HEK293 (cell line): ENCODE measurements at regions not wholly inside any gene's neighbourhood (a gene's known extent, or its start where the extent isn't known, plus 50 kb on each side); places are given as distances from the start of the nearest gene placed in this dataset.

ENCODE experiments used
- CTCF ChIA-PET: fragments of 350-600 bp; formaldehyde crosslinking; extraction: SDS; loops from one replicate; lab custom pipeline; 2021; ENCODE audit warnings: antibody characterized with exemption; lab: Yijun Ruan, JAX
- POLR2A ChIA-PET: fragments of 300-600 bp; formaldehyde crosslinking; extraction: SDS; loops from one replicate; lab custom pipeline; 2020; ENCODE audit warnings: antibody characterized with exemption, inconsistent platforms; lab: Yijun Ruan, JAX
- H3K27ac ChIP-seq: fragments of 200-500 bp; sonication (Bioruptor generic); 2 replicates; pipeline ENCODE4 v1.5.1; 2014; ENCODE audit warnings: low read depth, low read length, control low read depth, inconsistent platforms; ENCODE audit errors: extremely low read depth
- H3K36me3 ChIP-seq, 2 experiments: fragments of 200-500 bp in 1 of 2; sonication (Bioruptor generic) in 1 of 2; 1 replicate in 1 of 2; 2 replicates in 1 of 2; pipeline ENCODE4 v1.5.1; 2014 to 2017; ENCODE audit warnings: inconsistent platforms in 2 of 2, low read length in 2 of 2; ENCODE audit not compliant: control insufficient read depth in 2 of 2, insufficient read depth in 1 of 2
- H3K4me1 ChIP-seq: fragments of 200-500 bp; sonication (Bioruptor generic); 2 replicates; pipeline ENCODE4 v1.5.1; 2014; ENCODE audit warnings: mild to moderate bottlenecking, low read length, inconsistent platforms; ENCODE audit not compliant: control insufficient read depth, insufficient read depth
- H3K4me3 ChIP-seq: 2 replicates; pipeline ENCODE4 v1.5.1; 2011; ENCODE audit warnings: low read depth, mild to moderate bottlenecking, control low read depth, low read length, moderate library complexity
- H3K9me3 ChIP-seq: fragments of 200-500 bp; sonication (Bioruptor generic); 2 replicates; pipeline ENCODE4 v1.5.1; 2014; ENCODE audit warnings: low read depth, low read length, inconsistent platforms; ENCODE audit not compliant: control insufficient read depth, insufficient read depth
- FEZF1 ChIP-seq: fragments of 450-650 bp; formaldehyde crosslinking; IDR thresholded peaks from 2 replicates; pipeline ENCODE4 v1.5.1; 2016; ENCODE audit warnings: missing biosample characterization, missing genetic modification characterization
- GFI1B ChIP-seq: fragments of 450-650 bp; formaldehyde crosslinking; IDR thresholded peaks from 2 replicates; pipeline ENCODE4 v1.5.1; 2016; ENCODE audit warnings: missing biosample characterization, missing genetic modification characterization
- KLF7 ChIP-seq: fragments of 450-650 bp; formaldehyde crosslinking; IDR thresholded peaks from 2 replicates; pipeline ENCODE4 v1.5.1; 2016; ENCODE audit warnings: missing biosample characterization, missing genetic modification characterization, borderline replicate concordance
- PRDM2 ChIP-seq: fragments of 450-650 bp; formaldehyde crosslinking; IDR thresholded peaks from 2 replicates; pipeline ENCODE4 v1.5.1; 2016; ENCODE audit warnings: missing biosample characterization, missing genetic modification characterization, borderline replicate concordance
- TCF7L2 ChIP-seq: IDR thresholded peaks from 2 replicates; pipeline ENCODE4 v1.6.1; 2011; ENCODE audit warnings: low read depth, mild to moderate bottlenecking, inconsistent platforms, low read length, moderate library complexity, borderline replicate concordance
- ZFHX2 ChIP-seq: fragments of 450-650 bp; formaldehyde crosslinking; conservative IDR thresholded peaks from 2 replicates; pipeline ENCODE4 v1.5.1; 2016; ENCODE audit warnings: missing biosample characterization, missing genetic modification characterization
- ZNF140 ChIP-seq: fragments of 450-650 bp; formaldehyde crosslinking; IDR thresholded peaks from 2 replicates; pipeline ENCODE4 v1.5.1; 2016; ENCODE audit warnings: missing biosample characterization, missing genetic modification characterization
- ZNF292 ChIP-seq: fragments of 450-650 bp; formaldehyde crosslinking; IDR thresholded peaks from 2 replicates; pipeline ENCODE4 v1.5.1; 2016; ENCODE audit warnings: low read depth, missing biosample characterization, missing genetic modification characterization, borderline replicate concordance
- ZNF362 ChIP-seq: fragments of 450-650 bp; formaldehyde crosslinking; IDR thresholded peaks from 2 replicates; pipeline ENCODE4 v1.5.1; 2016; ENCODE audit warnings: missing biosample characterization, missing genetic modification characterization
- ZNF426 ChIP-seq: fragments of 450-650 bp; formaldehyde crosslinking; IDR thresholded peaks from 2 replicates; pipeline ENCODE4 v1.5.1; 2017; ENCODE audit warnings: missing biosample characterization, missing genetic modification characterization, mild to moderate bottlenecking, inconsistent platforms, moderate library complexity
- ZNF558 ChIP-seq: fragments of 450-650 bp; formaldehyde crosslinking; IDR thresholded peaks from 2 replicates; pipeline ENCODE4 v1.5.1; 2016; ENCODE audit warnings: missing biosample characterization, missing genetic modification characterization
- ZNF624 ChIP-seq: fragments of 450-650 bp; formaldehyde crosslinking; IDR thresholded peaks from 2 replicates; pipeline ENCODE4 v1.5.1; 2017; ENCODE audit warnings: missing biosample characterization, missing genetic modification characterization
- ZNF701 ChIP-seq: fragments of 450-650 bp; formaldehyde crosslinking; IDR thresholded peaks from 2 replicates; pipeline ENCODE4 v1.5.1; 2016; ENCODE audit warnings: missing biosample characterization, missing genetic modification characterization
- ZSCAN23 ChIP-seq: fragments of 450-650 bp; formaldehyde crosslinking; IDR thresholded peaks from 2 replicates; pipeline ENCODE4 v1.5.1; 2016; ENCODE audit warnings: missing biosample characterization, missing genetic modification characterization
- TF ChIP-seq, protein P1 (sequence below): fragments of 450-650 bp; formaldehyde crosslinking; IDR thresholded peaks from 2 replicates; pipeline ENCODE4 v1.5.1; 2017; ENCODE audit warnings: missing biosample characterization, missing genetic modification characterization
- TF ChIP-seq, protein P2 (sequence below): fragments of 450-650 bp; formaldehyde crosslinking; IDR thresholded peaks from 2 replicates; pipeline ENCODE4 v1.5.1; 2017; ENCODE audit warnings: missing biosample characterization, mild to moderate bottlenecking, missing genetic modification characterization, moderate library complexity
- TF ChIP-seq, protein P3 (sequence below): fragments of 450-650 bp; formaldehyde crosslinking; IDR thresholded peaks from 2 replicates; pipeline ENCODE4 v1.5.1; 2017; ENCODE audit warnings: missing biosample characterization, missing genetic modification characterization
- TF ChIP-seq, protein P4 (sequence below): fragments of 450-650 bp; formaldehyde crosslinking; IDR thresholded peaks from 2 replicates; pipeline ENCODE4 v1.5.0; 2017; ENCODE audit warnings: missing biosample characterization, missing genetic modification characterization, borderline replicate concordance

DNA sequence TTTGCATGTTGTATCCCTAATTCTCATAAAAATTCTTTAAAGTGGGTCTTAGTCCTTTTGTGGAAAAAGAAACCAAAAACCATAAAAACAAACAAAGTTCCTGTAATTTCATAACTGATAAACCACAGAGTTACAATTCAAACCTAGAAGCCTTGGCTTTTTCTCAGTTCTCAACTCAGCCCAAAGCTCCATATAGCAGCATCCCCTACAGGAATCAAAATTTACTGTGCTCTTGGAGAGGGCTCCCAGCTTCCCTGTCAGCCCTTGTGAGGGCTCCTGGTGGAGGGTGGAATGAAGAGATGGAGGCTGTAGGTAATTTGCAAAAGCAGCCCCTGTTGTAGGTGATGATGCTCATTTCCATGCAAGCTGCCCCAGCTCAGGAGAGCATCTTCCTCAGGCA lies 506.1 kb upstream of the KIRREL3 start (continued):
- TF ChIP-seq ZNF426: no peak
- no peak for TF ChIP-seq KLF7
- TF ChIP-seq, protein P1, sequence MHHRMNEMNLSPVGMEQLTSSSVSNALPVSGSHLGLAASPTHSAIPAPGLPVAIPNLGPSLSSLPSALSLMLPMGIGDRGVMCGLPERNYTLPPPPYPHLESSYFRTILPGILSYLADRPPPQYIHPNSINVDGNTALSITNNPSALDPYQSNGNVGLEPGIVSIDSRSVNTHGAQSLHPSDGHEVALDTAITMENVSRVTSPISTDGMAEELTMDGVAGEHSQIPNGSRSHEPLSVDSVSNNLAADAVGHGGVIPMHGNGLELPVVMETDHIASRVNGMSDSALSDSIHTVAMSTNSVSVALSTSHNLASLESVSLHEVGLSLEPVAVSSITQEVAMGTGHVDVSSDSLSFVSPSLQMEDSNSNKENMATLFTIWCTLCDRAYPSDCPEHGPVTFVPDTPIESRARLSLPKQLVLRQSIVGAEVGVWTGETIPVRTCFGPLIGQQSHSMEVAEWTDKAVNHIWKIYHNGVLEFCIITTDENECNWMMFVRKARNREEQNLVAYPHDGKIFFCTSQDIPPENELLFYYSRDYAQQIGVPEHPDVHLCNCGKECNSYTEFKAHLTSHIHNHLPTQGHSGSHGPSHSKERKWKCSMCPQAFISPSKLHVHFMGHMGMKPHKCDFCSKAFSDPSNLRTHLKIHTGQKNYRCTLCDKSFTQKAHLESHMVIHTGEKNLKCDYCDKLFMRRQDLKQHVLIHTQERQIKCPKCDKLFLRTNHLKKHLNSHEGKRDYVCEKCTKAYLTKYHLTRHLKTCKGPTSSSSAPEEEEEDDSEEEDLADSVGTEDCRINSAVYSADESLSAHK (tag by site-specific recombination): no peak
- no peak for TF ChIP-seq ZNF292 (tag by site-specific recombination)
- no peak for TF ChIP-seq ZNF140 (tag by site-specific recombination)
- TF ChIP-seq ZNF362 (tag by site-specific recombination): no peak
- no peak for TF ChIP-seq TCF7L2
- TF ChIP-seq, all 188 proteins: peak for 0

GRCh38 chr11:127506126-127506525 lies 505.6 kb upstream of the KIRREL3 start:
- POLR2A ChIA-PET: no interaction called here

GRCh38 chr11:127496165-127496564 lies 495.6 kb upstream of the KIRREL3 start:
- ChIA-PET POLR2A (no interaction called here), CTCF (no interaction called here)
- H3K27ac ChIP-seq: no peak overlapping the region
- TF ChIP-seq ZNF624 (tag by site-specific recombination) (no peak), ZSCAN23 (no peak), ZNF701 (no peak), FEZF1 (tag by site-specific recombination) (no peak), TCF7L2 (no peak), PRDM2 (tag by site-specific recombination) (no peak), ZFHX2 (tag by site-specific recombination) (no peak)
- TF ChIP-seq, protein P2, sequence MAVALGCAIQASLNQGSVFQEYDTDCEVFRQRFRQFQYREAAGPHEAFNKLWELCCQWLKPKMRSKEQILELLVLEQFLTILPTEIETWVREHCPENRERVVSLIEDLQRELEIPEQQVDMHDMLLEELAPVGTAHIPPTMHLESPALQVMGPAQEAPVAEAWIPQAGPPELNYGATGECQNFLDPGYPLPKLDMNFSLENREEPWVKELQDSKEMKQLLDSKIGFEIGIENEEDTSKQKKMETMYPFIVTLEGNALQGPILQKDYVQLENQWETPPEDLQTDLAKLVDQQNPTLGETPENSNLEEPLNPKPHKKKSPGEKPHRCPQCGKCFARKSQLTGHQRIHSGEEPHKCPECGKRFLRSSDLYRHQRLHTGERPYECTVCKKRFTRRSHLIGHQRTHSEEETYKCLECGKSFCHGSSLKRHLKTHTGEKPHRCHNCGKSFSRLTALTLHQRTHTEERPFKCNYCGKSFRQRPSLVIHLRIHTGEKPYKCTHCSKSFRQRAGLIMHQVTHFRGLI: no peak

More at GRCh38 chr11:127506126-127506525, 505.6 kb upstream of the KIRREL3 start:
- no peaks in the 10 kb centered on the region for H3K4me1 ChIP-seq
- no peak overlapping the region for H3K4me3 ChIP-seq
- H3K9me3 ChIP-seq: no peaks in the 10 kb centered on the region
- CTCF ChIA-PET: interaction anchor here (0.7 kb wide), 1 partner anchor 12 kb away, joined by 3 read pairs; no protein-coding TSS in a partner anchor
- TF ChIP-seq, protein P3, sequence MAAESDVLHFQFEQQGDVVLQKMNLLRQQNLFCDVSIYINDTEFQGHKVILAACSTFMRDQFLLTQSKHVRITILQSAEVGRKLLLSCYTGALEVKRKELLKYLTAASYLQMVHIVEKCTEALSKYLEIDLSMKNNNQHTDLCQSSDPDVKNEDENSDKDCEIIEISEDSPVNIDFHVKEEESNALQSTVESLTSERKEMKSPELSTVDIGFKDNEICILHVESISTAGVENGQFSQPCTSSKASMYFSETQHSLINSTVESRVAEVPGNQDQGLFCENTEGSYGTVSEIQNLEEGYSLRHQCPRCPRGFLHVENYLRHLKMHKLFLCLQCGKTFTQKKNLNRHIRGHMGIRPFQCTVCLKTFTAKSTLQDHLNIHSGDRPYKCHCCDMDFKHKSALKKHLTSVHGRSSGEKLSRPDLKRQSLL (tag by site-specific recombination): no peak
- TF ChIP-seq, protein P4, sequence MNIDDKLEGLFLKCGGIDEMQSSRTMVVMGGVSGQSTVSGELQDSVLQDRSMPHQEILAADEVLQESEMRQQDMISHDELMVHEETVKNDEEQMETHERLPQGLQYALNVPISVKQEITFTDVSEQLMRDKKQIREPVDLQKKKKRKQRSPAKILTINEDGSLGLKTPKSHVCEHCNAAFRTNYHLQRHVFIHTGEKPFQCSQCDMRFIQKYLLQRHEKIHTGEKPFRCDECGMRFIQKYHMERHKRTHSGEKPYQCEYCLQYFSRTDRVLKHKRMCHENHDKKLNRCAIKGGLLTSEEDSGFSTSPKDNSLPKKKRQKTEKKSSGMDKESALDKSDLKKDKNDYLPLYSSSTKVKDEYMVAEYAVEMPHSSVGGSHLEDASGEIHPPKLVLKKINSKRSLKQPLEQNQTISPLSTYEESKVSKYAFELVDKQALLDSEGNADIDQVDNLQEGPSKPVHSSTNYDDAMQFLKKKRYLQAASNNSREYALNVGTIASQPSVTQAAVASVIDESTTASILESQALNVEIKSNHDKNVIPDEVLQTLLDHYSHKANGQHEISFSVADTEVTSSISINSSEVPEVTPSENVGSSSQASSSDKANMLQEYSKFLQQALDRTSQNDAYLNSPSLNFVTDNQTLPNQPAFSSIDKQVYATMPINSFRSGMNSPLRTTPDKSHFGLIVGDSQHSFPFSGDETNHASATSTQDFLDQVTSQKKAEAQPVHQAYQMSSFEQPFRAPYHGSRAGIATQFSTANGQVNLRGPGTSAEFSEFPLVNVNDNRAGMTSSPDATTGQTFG: no peak
- TF ChIP-seq GFI1B (tag by site-specific recombination): no peak
- TF ChIP-seq ZNF558: no peak
- H3K27ac ChIP-seq: no peak overlapping the region
- H3K36me3 ChIP-seq: no peaks in the 10 kb centered on the region

More at GRCh38 chr11:127496165-127496564, 495.6 kb upstream of the KIRREL3 start:
- no peak overlapping the region for H3K4me3 ChIP-seq
- H3K4me1 ChIP-seq: no peaks in the 10 kb centered on the region
- H3K9me3 ChIP-seq: no peaks in the 10 kb centered on the region
- no peaks in the 10 kb centered on the region for H3K36me3 ChIP-seq
